ENCODE measurements at regions not wholly inside any gene's neighbourhood (a gene's known extent, or its start where the extent isn't known, plus 50 kb on each side); places are given as distances from the start of the nearest gene placed in this dataset.
A peak's percentile ranks its signal among the peaks of the same experiment; 100 is the strongest.

GRCh38 chr2:18644115-18644462 is 54.7 kb upstream of the NT5C1B start:
- intact Hi-C loops (cut with micrococcal nuclease) (no loop called here), dilution Hi-C loops (cut with MboI; ENCODE audit: extremely low pct_ligation_motif_present, low sequenced_read_pairs) (no loop called here)
- Histone ChIP-seq H3K27me3 (ENCODE audit: control insufficient read depth in 2 of 2, insufficient read depth in 2 of 2, low read length in 2 of 2) (no peaks in the 10 kb centered on the region), H3K4me3 (replicated peaks in 1 of 3; ENCODE audit: insufficient read depth in 1 of 3, low read depth in 1 of 3, low read length in 3 of 3) (no peak overlapping the region), H3K4me2 (ENCODE audit: insufficient read depth, low read length) (no peak overlapping the region), H3K9me3 (replicated peaks; ENCODE audit: control insufficient read depth, insufficient read depth, low read length) (no peaks in the 10 kb centered on the region), H3K9me1 (replicated peaks; ENCODE audit: control insufficient read depth, extremely low read depth, insufficient read depth, low read length) (no peaks in the 10 kb centered on the region), H4K20me1 (replicated peaks; ENCODE audit: control insufficient read depth, extremely low read depth, insufficient read depth, low read length) (no peaks in the 10 kb centered on the region), H3K4me1 (ENCODE audit: control insufficient read depth, extremely low read depth, insufficient read depth, low read length) (no peaks in the 10 kb centered on the region), H3K79me2 (ENCODE audit: control insufficient read depth, insufficient read depth, low read length) (no peaks in the 10 kb centered on the region), H3K36me3 (ENCODE audit: control insufficient read depth in 2 of 2, extremely low read depth in 1 of 2, insufficient read depth in 2 of 2, low read length in 2 of 2) (no peaks in the 10 kb centered on the region), H3K9ac (replicated peaks; ENCODE audit: extremely low read depth, insufficient read depth, low read length) (no peak overlapping the region), H2AFZ (ENCODE audit: low read depth, low read length) (no peak overlapping the region), H3K27ac (ENCODE audit: insufficient read depth, low read depth, low read length) (no peak overlapping the region)
- BruUV-seq (replicated peaks), result no TSS peak
- TF ChIP-seq POLR2A (IDR thresholded peaks at IDR 0.05; ENCODE audit: low read depth, low read length) (no peak), EZH2 (IDR thresholded peaks at IDR 0.05; ENCODE audit: borderline replicate concordance, low read depth, low read length, severe bottlenecking) (no peak), JUN (IDR thresholded peaks at IDR 0.05; ENCODE audit: borderline replicate concordance, insufficient read depth, insufficient read length, low read depth) (no peak)
- FAIRE-seq (no peak), DNase-seq (ENCODE audit: low read depth, low spot score) (no peak)
- POLR2A ChIA-PET, result no interaction called here
- CTCF ChIA-PET, result no interaction called here

- POLR2A ChIA-PET, result no interaction called here
- intact Hi-C loops (cut with micrococcal nuclease), result no loop called here
- FAIRE-seq (peak; percentile 44), DNase-seq (ENCODE audit: low read depth, low spot score) (no peak)
- Histone ChIP-seq H3K27ac (ENCODE audit: insufficient read depth, low read depth, low read length) (no peak overlapping the region), H3K4me1 (ENCODE audit: control insufficient read depth, extremely low read depth, insufficient read depth, low read length) (no peaks in the 10 kb centered on the region), H3K9me1 (replicated peaks; ENCODE audit: control insufficient read depth, extremely low read depth, insufficient read depth, low read length) (no peaks in the 10 kb centered on the region), H3K4me2 (ENCODE audit: insufficient read depth, low read length) (no peak overlapping the region), H3K4me3 (replicated peaks in 1 of 3; ENCODE audit: insufficient read depth in 1 of 3, low read depth in 1 of 3, low read length in 3 of 3) (no peak overlapping the region), H3K9ac (replicated peaks; ENCODE audit: extremely low read depth, insufficient read depth, low read length) (no peak overlapping the region), H3K36me3 (ENCODE audit: control insufficient read depth in 2 of 2, extremely low read depth in 1 of 2, insufficient read depth in 2 of 2, low read length in 2 of 2) (no peaks in the 10 kb centered on the region), H2AFZ (ENCODE audit: low read depth, low read length) (no peak overlapping the region), H4K20me1 (replicated peaks; ENCODE audit: control insufficient read depth, extremely low read depth, insufficient read depth, low read length) (no peaks in the 10 kb centered on the region), H3K79me2 (ENCODE audit: control insufficient read depth, insufficient read depth, low read length) (no peaks in the 10 kb centered on the region), H3K9me3 (replicated peaks; ENCODE audit: control insufficient read depth, insufficient read depth, low read length) (no peaks in the 10 kb centered on the region), H3K27me3 (ENCODE audit: control insufficient read depth in 2 of 2, insufficient read depth in 2 of 2, low read length in 2 of 2) (no peaks in the 10 kb centered on the region)
- dilution Hi-C loops (cut with MboI; ENCODE audit: extremely low pct_ligation_motif_present, low sequenced_read_pairs), result no loop called here
- CTCF ChIA-PET, result no interaction called here
- TF ChIP-seq MAX (IDR thresholded peaks at IDR 0.05; ENCODE audit: insufficient read depth, insufficient read length) (no peak), EZH2 (IDR thresholded peaks at IDR 0.05; ENCODE audit: borderline replicate concordance, low read depth, low read length, severe bottlenecking) (no peak), CTCF (IDR thresholded peaks at IDR 0.05; ENCODE audit: extremely low read depth in 1 of 2, insufficient read depth in 1 of 2, low read depth in 1 of 2, low read length in 2 of 2) (no peak), GATA2 (IDR thresholded peaks at IDR 0.05; ENCODE audit: insufficient read depth, insufficient read length, low read depth, low read length) (no peak)
- BruUV-seq (replicated peaks), result no TSS peak
Observed at GRCh38 chr2:18643326-18644114, 54.2 kb upstream of the NT5C1B start.

Measured in endothelial cell of umbilical vein (primary cell).